ENCODE measurements at regions not wholly inside any gene's neighbourhood (a gene's known extent, or its start where the extent isn't known, plus 50 kb on each side); places are given as distances from the start of the nearest gene placed in this dataset.

- TF ChIP-seq FOS (IDR thresholded peaks at IDR 0.05; ENCODE audit: low read depth, low read length): no peak
- TF ChIP-seq, protein P1, sequence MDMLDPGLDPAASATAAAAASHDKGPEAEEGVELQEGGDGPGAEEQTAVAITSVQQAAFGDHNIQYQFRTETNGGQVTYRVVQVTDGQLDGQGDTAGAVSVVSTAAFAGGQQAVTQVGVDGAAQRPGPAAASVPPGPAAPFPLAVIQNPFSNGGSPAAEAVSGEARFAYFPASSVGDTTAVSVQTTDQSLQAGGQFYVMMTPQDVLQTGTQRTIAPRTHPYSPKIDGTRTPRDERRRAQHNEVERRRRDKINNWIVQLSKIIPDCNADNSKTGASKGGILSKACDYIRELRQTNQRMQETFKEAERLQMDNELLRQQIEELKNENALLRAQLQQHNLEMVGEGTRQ (IDR thresholded peaks at IDR 0.05; ENCODE audit: low read depth, low read length): no peak
- no peak for TF ChIP-seq RFX5 (IDR thresholded peaks at IDR 0.05; ENCODE audit: low read depth, low read length)
- no peak for TF ChIP-seq BHLHE40 (IDR thresholded peaks at IDR 0.05; ENCODE audit: low read depth, low read length)
- no peak for TF ChIP-seq POLR2A (IDR thresholded peaks at IDR 0.05; ENCODE audit: low read depth, low read length)
- TF ChIP-seq NFE2L2 (IDR thresholded peaks at IDR 0.05; ENCODE audit: low read depth, low read length): no peak
- TF ChIP-seq CEBPB (IDR thresholded peaks at IDR 0.05; ENCODE audit: low read depth, low read length): no peak
- TF ChIP-seq, protein P2, sequence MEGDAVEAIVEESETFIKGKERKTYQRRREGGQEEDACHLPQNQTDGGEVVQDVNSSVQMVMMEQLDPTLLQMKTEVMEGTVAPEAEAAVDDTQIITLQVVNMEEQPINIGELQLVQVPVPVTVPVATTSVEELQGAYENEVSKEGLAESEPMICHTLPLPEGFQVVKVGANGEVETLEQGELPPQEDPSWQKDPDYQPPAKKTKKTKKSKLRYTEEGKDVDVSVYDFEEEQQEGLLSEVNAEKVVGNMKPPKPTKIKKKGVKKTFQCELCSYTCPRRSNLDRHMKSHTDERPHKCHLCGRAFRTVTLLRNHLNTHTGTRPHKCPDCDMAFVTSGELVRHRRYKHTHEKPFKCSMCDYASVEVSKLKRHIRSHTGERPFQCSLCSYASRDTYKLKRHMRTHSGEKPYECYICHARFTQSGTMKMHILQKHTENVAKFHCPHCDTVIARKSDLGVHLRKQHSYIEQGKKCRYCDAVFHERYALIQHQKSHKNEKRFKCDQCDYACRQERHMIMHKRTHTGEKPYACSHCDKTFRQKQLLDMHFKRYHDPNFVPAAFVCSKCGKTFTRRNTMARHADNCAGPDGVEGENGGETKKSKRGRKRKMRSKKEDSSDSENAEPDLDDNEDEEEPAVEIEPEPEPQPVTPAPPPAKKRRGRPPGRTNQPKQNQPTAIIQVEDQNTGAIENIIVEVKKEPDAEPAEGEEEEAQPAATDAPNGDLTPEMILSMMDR (conservative IDR thresholded peaks at IDR 0.05; ENCODE audit: low read depth, low read length): no peak
- no peak for TF ChIP-seq RAD21 (IDR thresholded peaks at IDR 0.05; ENCODE audit: low read length)
- TF ChIP-seq RCOR1 (IDR thresholded peaks at IDR 0.05; ENCODE audit: insufficient replicate concordance, low read length): no peak
- TF ChIP-seq ELK1 (IDR thresholded peaks at IDR 0.05; ENCODE audit: borderline replicate concordance, low read depth, low read length): no peak
- no peak for TF ChIP-seq SMC3 (IDR thresholded peaks at IDR 0.05; ENCODE audit: low read depth, low read length)
- no peak for TF ChIP-seq MAFK (IDR thresholded peaks at IDR 0.05; ENCODE audit: low read depth, low read length)
- no peak for TF ChIP-seq MXI1 (IDR thresholded peaks at IDR 0.05; ENCODE audit: borderline replicate concordance, low read depth, low read length)
- TF ChIP-seq MAZ (IDR thresholded peaks at IDR 0.05; ENCODE audit: borderline replicate concordance, low read depth, low read length): no peak
- no peak for TF ChIP-seq CHD1 (IDR thresholded peaks at IDR 0.05; ENCODE audit: low read depth, low read length)
- no TSS peak for BruUV-seq (replicated peaks)
- intact Hi-C loops (cut with micrococcal nuclease) (no loop called here), dilution Hi-C loops (cut with HindIII; ENCODE audit: low sequenced_read_pairs, unreplicated experiment) (no loop called here), in situ Hi-C loops (cut with MboI; ENCODE audit: low sequenced_read_pairs) (no loop called here)
- no peaks in the 10 kb centered on the region for H3K9me3 ChIP-seq (ENCODE audit: control insufficient read depth, insufficient read depth, low read length)
- H4K5ac ChIP-seq (ENCODE audit: low read depth, low read length): no peak overlapping the region
- H2BK5ac ChIP-seq (ENCODE audit: low read depth, low read length, poor library complexity, severe bottlenecking): no peak overlapping the region
- H2BK15ac ChIP-seq (ENCODE audit: low read depth, low read length): no peak overlapping the region
- no peak overlapping the region for H2AK5ac ChIP-seq (ENCODE audit: low read depth, low read length)
- no peak overlapping the region for H2BK20ac ChIP-seq (ENCODE audit: low read depth, low read length)
- no peak overlapping the region for H2BK120ac ChIP-seq (ENCODE audit: low read depth, low read length)
- H3K27me3 ChIP-seq (ENCODE audit: control insufficient read depth, insufficient read depth, low read length): peaks cover 3% of the 10 kb centered on the region
- H3K27ac ChIP-seq (ENCODE audit: insufficient read depth, low read length): no peak overlapping the region
- DNase-seq: no peak
- no peaks in the 10 kb centered on the region for H3K4me1 ChIP-seq (ENCODE audit: control insufficient read depth, insufficient read depth, low read length)
- no peak overlapping the region for H3K23ac ChIP-seq (ENCODE audit: low read depth, low read length)
- ATAC-seq (ENCODE audit: low read depth): no peak
- H3K14ac ChIP-seq (replicated peaks; ENCODE audit: low read depth, low read length): no peak overlapping the region
- no peak overlapping the region for H3K4ac ChIP-seq (ENCODE audit: low read depth, low read length)
- no peak overlapping the region for H4K8ac ChIP-seq (ENCODE audit: low read depth in 2 of 2, low read length in 2 of 2)
- H4K20me1 ChIP-seq (ENCODE audit: insufficient read depth, low read length): no peaks in the 10 kb centered on the region
- H3K4me3 ChIP-seq (ENCODE audit: insufficient read depth, low read depth, low read length): no peak overlapping the region
- no peak overlapping the region for H3K18ac ChIP-seq (ENCODE audit: low read depth, low read length)
- H2AFZ ChIP-seq (replicated peaks; ENCODE audit: low read length, poor library complexity): no peak overlapping the region
- POLR2A ChIA-PET (ENCODE audit: unreplicated experiment): no interaction called here
- no peak overlapping the region for H4K91ac ChIP-seq (ENCODE audit: insufficient read depth, low read depth, low read length)
- H3K36me3 ChIP-seq (ENCODE audit: control insufficient read depth, insufficient read depth, low read length): no peaks in the 10 kb centered on the region
- no peak overlapping the region for H2AK9ac ChIP-seq (replicated peaks; ENCODE audit: low read depth, low read length, poor library complexity)
- H3K56ac ChIP-seq (ENCODE audit: extremely low read depth, insufficient read depth, low read length): no peak overlapping the region
- no peak overlapping the region for H3K9ac ChIP-seq (ENCODE audit: low read depth, low read length)
- no peak overlapping the region for H3K4me2 ChIP-seq (ENCODE audit: low read depth, low read length)
- CTCF ChIA-PET: interaction anchor here (1.3 kb wide), 1 partner anchor 9 kb away, joined by 4 read pairs; no protein-coding TSS in a partner anchor
- no CpG with 5 or more reads among the region's 1 CpG for WGBS, 2 experiments (ENCODE audit: extremely low coverage in 2 of 2, insufficient read length in 1 of 2)
- no peaks in the 10 kb centered on the region for H3K9me1 ChIP-seq (ENCODE audit: insufficient read depth, low read length)
- no peaks in the 10 kb centered on the region for H3K79me1 ChIP-seq (ENCODE audit: low read depth in 1 of 2, low read length in 2 of 2)
These were observed 257.8 kb upstream of the VLDLR start for GRCh38 chr9:2363781-2364180.

All from IMR-90 (cell line).